GM10266 (cell line): ENCODE measurements at regions not wholly inside any gene's neighbourhood (a gene's known extent, or its start where the extent isn't known, plus 50 kb on each side); places are given as distances from the start of the nearest gene placed in this dataset.

ENCODE experiments used
- DNase-seq: peaks from one replicate; pipeline ENCODE4 v3.0.0; 2012; ENCODE audit errors: extremely low spot score
- TF ChIP-seq, protein P1 (sequence below): IDR thresholded peaks from 2 replicates; pipeline ENCODE4 v1.5.1; 2012; ENCODE audit warnings: mild to moderate bottlenecking, low read depth; ENCODE audit not compliant: control insufficient read depth, insufficient read depth; ENCODE audit errors: missing control alignments

DNA sequence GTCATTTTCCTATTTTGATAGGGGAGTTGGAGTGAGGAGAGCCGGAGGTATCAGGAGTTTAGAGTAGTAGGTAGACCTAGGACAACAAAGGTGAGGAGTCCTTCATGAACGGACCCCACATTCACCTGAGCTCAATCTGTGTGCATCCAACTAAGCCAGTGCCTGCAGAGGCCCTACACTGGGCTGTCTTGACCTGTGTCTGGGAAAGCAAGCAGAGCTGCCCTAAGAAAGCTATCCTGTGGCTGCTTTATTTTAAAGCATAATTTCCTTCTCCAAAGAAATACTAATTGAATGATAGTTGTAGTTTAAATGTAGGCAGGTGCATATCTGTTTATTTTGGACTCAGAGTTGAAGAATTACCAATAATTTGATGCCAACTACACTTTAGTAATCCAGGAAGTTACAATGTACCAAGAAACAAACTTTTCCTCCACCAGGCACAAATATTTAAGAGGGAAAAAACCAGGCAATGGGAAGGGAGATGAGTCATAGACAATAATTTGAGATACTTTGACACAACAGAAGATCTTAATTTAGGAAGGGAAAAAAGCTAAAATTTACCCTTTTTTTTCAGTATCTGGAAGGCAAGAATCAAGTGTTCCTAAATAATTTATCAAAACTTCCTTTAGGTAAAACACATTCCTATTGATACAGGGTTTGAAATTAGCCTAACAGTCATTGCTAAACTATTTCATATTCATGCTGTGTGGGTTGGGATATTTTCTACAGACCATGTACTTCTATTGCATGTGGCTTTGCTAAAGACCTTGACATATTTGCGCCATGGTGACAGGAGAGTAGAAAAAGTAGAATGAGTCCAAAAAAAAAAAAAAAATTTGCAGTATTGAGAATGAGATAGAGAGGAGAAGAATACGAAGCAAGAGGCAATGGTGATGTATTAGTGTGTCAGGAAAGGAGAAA is 376.6 kb upstream of the TUSC1 start:
- no peak for DNase-seq
- TF ChIP-seq, protein P1, sequence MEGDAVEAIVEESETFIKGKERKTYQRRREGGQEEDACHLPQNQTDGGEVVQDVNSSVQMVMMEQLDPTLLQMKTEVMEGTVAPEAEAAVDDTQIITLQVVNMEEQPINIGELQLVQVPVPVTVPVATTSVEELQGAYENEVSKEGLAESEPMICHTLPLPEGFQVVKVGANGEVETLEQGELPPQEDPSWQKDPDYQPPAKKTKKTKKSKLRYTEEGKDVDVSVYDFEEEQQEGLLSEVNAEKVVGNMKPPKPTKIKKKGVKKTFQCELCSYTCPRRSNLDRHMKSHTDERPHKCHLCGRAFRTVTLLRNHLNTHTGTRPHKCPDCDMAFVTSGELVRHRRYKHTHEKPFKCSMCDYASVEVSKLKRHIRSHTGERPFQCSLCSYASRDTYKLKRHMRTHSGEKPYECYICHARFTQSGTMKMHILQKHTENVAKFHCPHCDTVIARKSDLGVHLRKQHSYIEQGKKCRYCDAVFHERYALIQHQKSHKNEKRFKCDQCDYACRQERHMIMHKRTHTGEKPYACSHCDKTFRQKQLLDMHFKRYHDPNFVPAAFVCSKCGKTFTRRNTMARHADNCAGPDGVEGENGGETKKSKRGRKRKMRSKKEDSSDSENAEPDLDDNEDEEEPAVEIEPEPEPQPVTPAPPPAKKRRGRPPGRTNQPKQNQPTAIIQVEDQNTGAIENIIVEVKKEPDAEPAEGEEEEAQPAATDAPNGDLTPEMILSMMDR: no peak

DNA sequence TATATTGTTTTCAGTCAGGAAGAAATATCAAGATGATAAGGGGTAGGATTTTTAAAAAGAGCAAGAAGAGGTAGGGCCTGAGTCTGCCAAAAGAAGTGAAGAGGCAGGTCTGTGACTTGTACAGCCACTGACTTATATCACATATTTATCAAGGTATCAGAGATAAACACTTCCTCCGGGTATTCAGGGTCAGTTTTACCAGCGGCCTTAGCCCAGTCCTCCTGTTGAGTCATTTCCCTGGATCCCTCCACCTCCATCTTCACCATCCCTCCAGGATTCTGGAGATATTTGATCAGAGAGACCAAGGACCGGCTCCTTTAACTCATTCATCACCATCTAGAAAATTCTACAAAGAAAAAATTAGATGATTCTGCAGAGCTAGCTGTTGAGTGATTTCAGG is 375.7 kb upstream of the TUSC1 start:
- TF ChIP-seq, protein P1: no peak
- DNase-seq: no peak

DNA sequence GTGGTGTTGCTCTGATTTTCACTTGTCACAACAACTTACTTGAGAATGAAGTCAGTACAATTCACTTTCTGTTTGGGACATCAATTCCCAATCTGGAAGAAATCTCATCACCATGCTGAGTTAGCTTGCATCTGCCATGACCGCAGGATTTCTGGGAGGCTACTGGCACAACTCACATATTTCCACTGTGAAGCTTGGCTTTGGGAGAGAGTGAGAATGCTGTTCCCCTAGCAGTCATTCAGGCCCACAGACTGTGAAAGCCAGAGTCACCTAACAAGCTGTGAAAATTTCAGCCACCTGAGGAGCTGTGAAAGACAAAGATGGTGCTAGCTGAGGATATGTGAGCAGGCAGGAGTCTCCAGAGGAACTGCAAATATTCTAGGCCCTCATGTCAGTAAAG is 365.2 kb upstream of the TUSC1 start:
- TF ChIP-seq, protein P1: no peak
- no peak for DNase-seq

DNA sequence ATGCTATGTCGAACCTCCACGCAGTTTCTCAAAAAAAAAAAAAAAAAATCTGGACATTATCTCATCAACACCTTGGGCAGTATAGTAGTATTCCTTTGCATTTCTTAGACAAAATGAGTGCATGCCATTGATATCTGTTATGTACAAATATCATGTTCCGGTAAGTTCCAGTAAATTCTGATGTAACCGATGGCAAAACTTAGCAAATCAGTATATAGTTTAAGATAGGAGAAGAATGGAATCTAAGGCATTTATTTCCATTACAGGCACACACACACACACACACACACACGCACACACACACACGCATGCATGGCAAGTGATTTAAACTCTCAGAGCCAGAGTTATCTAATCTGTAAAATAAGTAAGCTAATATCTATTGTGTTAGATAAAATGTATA is 356.5 kb upstream of the TUSC1 start:
- DNase-seq: no peak
- TF ChIP-seq, protein P1: no peak

DNA sequence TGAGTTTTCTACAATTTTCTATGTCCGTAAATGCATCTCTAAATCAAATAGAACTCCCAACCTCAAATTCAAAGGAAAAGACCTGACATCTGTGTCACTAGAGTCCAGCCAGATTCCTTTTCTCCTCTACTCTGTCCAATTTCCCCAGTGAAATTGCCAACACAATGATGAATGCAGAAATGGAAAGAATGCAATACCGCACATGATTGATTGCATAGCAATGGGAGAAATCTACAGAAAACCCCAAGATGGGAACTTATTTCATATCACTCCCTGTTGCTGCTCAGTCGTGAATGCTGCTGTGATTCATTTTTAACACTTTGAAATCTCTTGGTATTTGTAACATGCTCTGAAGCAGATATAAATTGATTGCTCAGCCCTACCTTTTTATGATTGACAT is 355.1 kb upstream of the TUSC1 start:
- DNase-seq: no peak
- TF ChIP-seq, protein P1: no peak

DNA sequence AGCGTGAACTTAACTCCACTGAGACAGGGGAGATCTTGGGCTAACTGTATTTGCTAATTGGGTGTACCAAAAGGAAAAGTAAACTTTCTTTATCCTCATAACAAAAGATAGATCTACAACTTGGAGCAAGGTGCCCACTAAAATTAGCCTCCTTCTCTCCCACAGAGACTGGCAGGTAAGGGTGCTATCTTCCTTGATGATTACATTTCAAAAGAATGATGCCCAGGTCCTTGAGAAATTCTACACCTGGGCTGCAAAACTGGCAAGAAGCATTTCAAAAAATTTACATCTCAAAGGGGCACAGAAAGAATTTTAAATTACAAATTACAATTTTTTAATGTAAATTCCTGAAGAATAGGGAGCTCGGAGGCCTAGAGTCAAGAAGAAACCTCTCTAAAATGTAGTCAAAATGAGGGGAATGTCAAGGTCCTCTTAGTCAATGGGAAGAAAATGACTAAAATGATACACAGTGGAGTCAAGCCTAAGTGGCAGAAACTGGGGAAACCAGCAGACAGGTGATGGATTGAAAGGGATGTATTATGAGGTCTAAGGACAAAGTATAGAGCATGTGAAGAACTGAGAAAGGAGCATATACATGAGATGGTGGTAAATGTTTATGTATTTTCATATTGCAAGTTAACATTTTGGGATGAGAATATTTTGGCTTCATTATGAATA is 348.3 kb upstream of the TUSC1 start:
- TF ChIP-seq, protein P1: no peak
- DNase-seq: no peak

DNA sequence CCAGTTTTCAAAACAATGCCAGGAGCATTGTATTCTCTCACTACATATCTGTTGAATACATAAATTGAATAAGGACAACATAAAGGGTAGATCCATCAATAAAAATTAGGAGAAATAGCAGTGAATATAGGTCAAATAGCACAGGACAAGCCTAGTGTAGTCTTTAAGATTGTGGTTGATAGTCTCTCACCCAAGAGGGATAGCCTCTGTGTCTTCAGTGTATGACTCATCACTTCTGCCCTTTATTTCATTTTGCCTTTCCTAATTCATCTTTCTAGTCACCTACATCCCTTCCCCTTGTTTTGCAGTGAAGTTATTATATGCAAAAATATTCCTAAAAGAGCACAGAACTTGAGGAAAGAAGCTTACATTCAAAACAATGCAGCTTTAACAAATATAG is 335.0 kb upstream of the TUSC1 start:
- TF ChIP-seq, protein P1: no peak
- DNase-seq: no peak
